ENCODE measurements at regions not wholly inside any gene's neighbourhood (a gene's known extent, or its start where the extent isn't known, plus 50 kb on each side); places are given as distances from the start of the nearest gene placed in this dataset.

- no peak overlapping the region for H3K27ac Mint-ChIP-seq
- intact Hi-C loops (cut with micrococcal nuclease), result no loop called here
- H3K9me3 Mint-ChIP-seq, result no peaks in the 10 kb centered on the region
- CTCF ChIA-PET, result no interaction called here
- no peaks in the 10 kb centered on the region for H3K36me3 Mint-ChIP-seq
- POLR2A ChIA-PET, result no interaction called here
- no peaks in the 10 kb centered on the region for H3K4me1 Mint-ChIP-seq (ENCODE audit: low read depth)
- peaks cover 12% of the 10 kb centered on the region for H3K27me3 Mint-ChIP-seq
- DNase-seq, result no peak
- H3K4me3 Mint-ChIP-seq, result no peak overlapping the region
These were observed 270.9 kb upstream of the NSMCE3 start for GRCh38 chr15:29540479-29540878.

DNA sequence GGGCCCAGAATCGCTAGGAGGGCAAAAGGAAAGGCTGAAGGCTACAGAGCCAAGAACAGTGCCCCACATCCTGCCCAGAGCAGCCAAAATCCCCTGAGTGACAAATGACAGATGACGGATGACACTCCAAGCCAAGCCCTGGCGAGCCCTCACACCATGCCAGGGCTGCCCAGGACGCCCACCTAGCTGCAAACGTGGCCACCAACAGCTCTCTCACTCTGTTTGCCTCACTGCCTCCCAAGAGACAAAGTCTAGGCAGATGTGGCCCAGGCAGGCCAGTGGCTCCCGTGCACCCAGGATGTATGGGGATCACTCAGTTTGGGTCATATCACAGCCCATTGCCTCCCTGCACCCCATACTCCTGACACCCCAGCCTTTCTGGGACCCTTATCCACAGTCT lies 270.1 kb upstream of the NSMCE3 start:
- CTCF ChIA-PET, result no interaction called here
- Mint-ChIP-seq H3K9me3 (no peaks in the 10 kb centered on the region), H3K4me1 (ENCODE audit: low read depth) (no peaks in the 10 kb centered on the region), H3K36me3 (no peaks in the 10 kb centered on the region), H3K4me3 (no peak overlapping the region), H3K27me3 (peaks cover 12% of the 10 kb centered on the region), H3K27ac (no peak overlapping the region)
- no peak for DNase-seq
- intact Hi-C loops (cut with micrococcal nuclease), result no loop called here
- POLR2A ChIA-PET, result no interaction called here

GRCh38 chr15:29538044-29538443 lies 268.4 kb upstream of the NSMCE3 start:
- Mint-ChIP-seq H3K27ac (no peak overlapping the region), H3K4me1 (ENCODE audit: low read depth) (no peaks in the 10 kb centered on the region), H3K4me3 (no peak overlapping the region), H3K36me3 (no peaks in the 10 kb centered on the region), H3K27me3 (peaks cover 12% of the 10 kb centered on the region), H3K9me3 (no peaks in the 10 kb centered on the region)
- CTCF ChIA-PET, result no interaction called here
- DNase-seq, result no peak
- POLR2A ChIA-PET, result no interaction called here
- intact Hi-C loops (cut with micrococcal nuclease), result no loop called here

DNA sequence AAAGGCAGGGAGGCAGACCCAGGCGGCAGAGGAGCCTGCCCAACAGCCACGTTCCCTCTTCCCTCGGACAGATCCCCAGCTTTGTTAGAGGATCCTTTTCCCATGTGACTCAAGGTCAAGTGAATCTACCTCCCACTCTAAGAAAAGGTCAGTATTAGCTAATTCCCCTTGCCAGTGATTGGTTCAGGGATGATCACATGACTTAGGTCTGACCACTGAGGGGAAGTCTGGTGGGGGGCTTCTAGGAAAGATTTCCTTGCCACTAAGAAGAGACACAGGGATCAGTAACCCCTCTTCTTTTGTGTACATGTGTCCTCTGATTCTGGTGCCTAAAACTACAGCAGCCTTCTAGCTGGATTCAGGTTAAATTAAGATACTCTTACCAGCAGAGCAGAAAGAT lies 266.3 kb upstream of the NSMCE3 start:
- H3K27ac Mint-ChIP-seq, result no peak overlapping the region
- H3K27me3 Mint-ChIP-seq, result peaks cover 8% of the 10 kb centered on the region
- ChIA-PET CTCF (no interaction called here), POLR2A (no interaction called here)
- no peaks in the 10 kb centered on the region for H3K4me1 Mint-ChIP-seq (ENCODE audit: low read depth)
- H3K36me3 Mint-ChIP-seq, result no peaks in the 10 kb centered on the region
- H3K4me3 Mint-ChIP-seq, result no peak overlapping the region
- no peaks in the 10 kb centered on the region for H3K9me3 Mint-ChIP-seq
- no peak for DNase-seq
- intact Hi-C loops (cut with micrococcal nuclease), result no loop called here

DNA sequence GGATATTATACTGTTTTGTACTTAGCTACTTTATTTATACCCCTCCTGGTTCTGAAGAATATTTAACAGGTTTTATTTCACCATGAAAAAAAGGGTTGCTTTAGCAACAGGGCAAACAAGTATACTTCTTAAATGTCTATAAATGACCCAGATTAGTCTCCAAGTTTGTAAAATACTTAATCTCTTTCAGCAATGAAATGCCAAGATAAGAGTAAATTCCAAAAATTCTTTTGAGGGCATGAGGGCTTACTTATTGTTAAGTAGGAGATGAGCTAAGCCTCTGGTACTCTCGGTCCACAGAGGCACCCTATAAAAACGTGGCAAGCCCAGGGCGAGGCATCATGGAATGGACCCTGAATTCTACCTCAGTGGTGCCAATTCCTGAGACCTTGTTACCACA lies 264.8 kb upstream of the NSMCE3 start:
- Mint-ChIP-seq H3K27me3 (peaks cover 5% of the 10 kb centered on the region), H3K36me3 (no peaks in the 10 kb centered on the region), H3K27ac (no peak overlapping the region), H3K4me3 (no peak overlapping the region), H3K9me3 (no peaks in the 10 kb centered on the region), H3K4me1 (ENCODE audit: low read depth) (no peaks in the 10 kb centered on the region)
- ChIA-PET CTCF (no interaction called here), POLR2A (no interaction called here)
- DNase-seq, result no peak
- intact Hi-C loops (cut with micrococcal nuclease), result no loop called here

- H3K9me3 Mint-ChIP-seq, result no peaks in the 10 kb centered on the region
- ChIA-PET CTCF (no interaction called here), POLR2A (no interaction called here)
- no peak overlapping the region for H3K4me3 Mint-ChIP-seq
- DNase-seq, result no peak
- no peaks in the 10 kb centered on the region for H3K36me3 Mint-ChIP-seq
- intact Hi-C loops (cut with micrococcal nuclease), result no loop called here
- H3K27me3 Mint-ChIP-seq, result peaks cover 5% of the 10 kb centered on the region
- no peak overlapping the region for H3K27ac Mint-ChIP-seq
- no peaks in the 10 kb centered on the region for H3K4me1 Mint-ChIP-seq (ENCODE audit: low read depth)
These were observed 264.0 kb upstream of the NSMCE3 start for GRCh38 chr15:29533647-29534046.

GRCh38 chr15:29532296-29532695 lies 262.7 kb upstream of the NSMCE3 start:
- intact Hi-C loops (cut with micrococcal nuclease), result no loop called here
- Mint-ChIP-seq H3K27me3 (no peaks in the 10 kb centered on the region), H3K36me3 (no peaks in the 10 kb centered on the region), H3K9me3 (no peaks in the 10 kb centered on the region), H3K27ac (no peak overlapping the region), H3K4me1 (ENCODE audit: low read depth) (no peaks in the 10 kb centered on the region), H3K4me3 (no peak overlapping the region)
- DNase-seq, result no peak
- ChIA-PET POLR2A (no interaction called here), CTCF (no interaction called here)

DNA sequence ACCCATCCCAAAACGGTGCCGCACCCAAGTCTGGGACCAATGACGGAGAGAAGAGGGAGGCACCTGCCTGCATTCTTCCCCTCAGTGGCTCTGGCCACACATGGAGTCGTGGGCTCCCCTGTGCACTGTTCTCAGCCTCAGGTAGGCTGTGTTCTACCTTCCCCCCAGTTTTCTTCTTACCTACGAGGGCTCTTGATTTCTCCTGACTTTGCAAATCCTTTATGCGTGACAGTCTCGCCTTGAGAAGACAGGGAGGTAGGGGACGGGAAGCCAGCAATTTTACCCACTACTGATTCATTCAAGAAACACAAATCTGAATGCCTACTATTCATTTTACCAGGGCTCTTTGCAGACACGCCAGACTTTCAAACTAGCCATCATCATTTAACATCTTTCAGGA lies 261.3 kb upstream of the NSMCE3 start:
- no peaks in the 10 kb centered on the region for H3K36me3 Mint-ChIP-seq
- no peaks in the 10 kb centered on the region for H3K27me3 Mint-ChIP-seq
- ChIA-PET CTCF (no interaction called here), POLR2A (no interaction called here)
- H3K27ac Mint-ChIP-seq, result no peak overlapping the region
- intact Hi-C loops (cut with micrococcal nuclease), result no loop called here
- H3K9me3 Mint-ChIP-seq, result no peaks in the 10 kb centered on the region
- H3K4me3 Mint-ChIP-seq, result no peak overlapping the region
- DNase-seq, result no peak
- no peaks in the 10 kb centered on the region for H3K4me1 Mint-ChIP-seq (ENCODE audit: low read depth)

- DNase-seq, result no peak
- Mint-ChIP-seq H3K36me3 (no peaks in the 10 kb centered on the region), H3K4me1 (ENCODE audit: low read depth) (no peaks in the 10 kb centered on the region), H3K9me3 (no peaks in the 10 kb centered on the region), H3K4me3 (no peak overlapping the region), H3K27me3 (no peaks in the 10 kb centered on the region), H3K27ac (no peak overlapping the region)
- intact Hi-C loops (cut with micrococcal nuclease), result no loop called here
- POLR2A ChIA-PET, result no interaction called here
- CTCF ChIA-PET, result no interaction called here
These were observed 259.4 kb upstream of the NSMCE3 start for GRCh38 chr15:29529043-29529442.

- Mint-ChIP-seq H3K27ac (no peak overlapping the region), H3K4me1 (ENCODE audit: low read depth) (no peaks in the 10 kb centered on the region), H3K4me3 (no peak overlapping the region), H3K36me3 (no peaks in the 10 kb centered on the region), H3K9me3 (no peaks in the 10 kb centered on the region), H3K27me3 (no peaks in the 10 kb centered on the region)
- intact Hi-C loops (cut with micrococcal nuclease), result no loop called here
- DNase-seq, result no peak
- CTCF ChIA-PET, result no interaction called here
- POLR2A ChIA-PET, result no interaction called here
These were observed 258.7 kb upstream of the NSMCE3 start for GRCh38 chr15:29528276-29528675.

- ChIA-PET POLR2A (no interaction called here), CTCF (no interaction called here)
- no peaks in the 10 kb centered on the region for H3K27me3 Mint-ChIP-seq
- H3K36me3 Mint-ChIP-seq, result no peaks in the 10 kb centered on the region
- H3K9me3 Mint-ChIP-seq, result no peaks in the 10 kb centered on the region
- no peaks in the 10 kb centered on the region for H3K4me1 Mint-ChIP-seq (ENCODE audit: low read depth)
- intact Hi-C loops (cut with micrococcal nuclease), result no loop called here
- DNase-seq, result no peak
- no peak overlapping the region for H3K4me3 Mint-ChIP-seq
- no peak overlapping the region for H3K27ac Mint-ChIP-seq
These were observed 257.2 kb upstream of the NSMCE3 start for GRCh38 chr15:29526802-29527201.

GRCh38 chr15:29522373-29523276 lies 253.0 kb upstream of the NSMCE3 start:
- ChIA-PET CTCF (no interaction called here), POLR2A (no interaction called here)
- H3K4me1 Mint-ChIP-seq (ENCODE audit: low read depth), result no peaks in the 10 kb centered on the region
- H3K27ac Mint-ChIP-seq, result no peak overlapping the region
- no peak overlapping the region for H3K4me3 Mint-ChIP-seq
- peaks cover 2% of the 10 kb centered on the region for H3K27me3 Mint-ChIP-seq
- intact Hi-C loops (cut with micrococcal nuclease), result no loop called here
- H3K36me3 Mint-ChIP-seq, result no peaks in the 10 kb centered on the region
- DNase-seq, result no peak
- peaks cover 12% of the 10 kb centered on the region for H3K9me3 Mint-ChIP-seq

- Mint-ChIP-seq H3K4me1 (ENCODE audit: low read depth) (no peaks in the 10 kb centered on the region), H3K27me3 (peaks cover 4% of the 10 kb centered on the region), H3K9me3 (peaks cover 12% of the 10 kb centered on the region), H3K36me3 (no peaks in the 10 kb centered on the region), H3K4me3 (no peak overlapping the region), H3K27ac (no peak overlapping the region)
- CTCF ChIA-PET, result no interaction called here
- intact Hi-C loops (cut with micrococcal nuclease), result no loop called here
- DNase-seq, result no peak
- POLR2A ChIA-PET, result no interaction called here
These were observed 248.8 kb upstream of the NSMCE3 start for GRCh38 chr15:29518442-29518841.
